Neutrophil (primary cell): ENCODE measurements at regions not wholly inside any gene's neighbourhood (a gene's known extent, or its start where the extent isn't known, plus 50 kb on each side); places are given as distances from the start of the nearest gene placed in this dataset.

ENCODE experiments used
- H3K27ac ChIP-seq: fragments of 200-600 bp; sonication (generic); 2 replicates; pipeline ENCODE4 v1.5.1; 2016; ENCODE audit warnings: mild to moderate bottlenecking, moderate library complexity
- H3K27me3 ChIP-seq: fragments of 200-600 bp; sonication (generic); 2 replicates; pipeline ENCODE4 v1.6.0; 2016; ENCODE audit warnings: mild to moderate bottlenecking
- H3K36me3 ChIP-seq: fragments of 200-600 bp; sonication (generic); 2 replicates; pipeline ENCODE4 v1.5.1; 2017
- H3K4me1 ChIP-seq, 2 experiments: fragments of 200-600 bp in 1 of 2; sonication (generic) in 1 of 2; 1 replicate in 1 of 2; 2 replicates in 1 of 2; pipeline versions ENCODE4 v1.5.1 to v1.6.1; 2013 to 2016; ENCODE audit warnings: low read depth in 1 of 2, low read length in 1 of 2, mild to moderate bottlenecking in 1 of 2, moderate library complexity in 1 of 2; ENCODE audit not compliant: control insufficient read depth in 1 of 2, insufficient read depth in 1 of 2
- H3K4me3 ChIP-seq, 2 experiments: fragments of 200-600 bp in 1 of 2; sonication (generic) in 1 of 2; 1 replicate in 1 of 2; 2 replicates in 1 of 2; pipeline ENCODE4 v1.5.1; 2013 to 2016; ENCODE audit warnings: low read depth in 1 of 2, low read length in 1 of 2, mild to moderate bottlenecking in 1 of 2, moderate library complexity in 1 of 2
- H3K9me3 ChIP-seq: fragments of 200-600 bp; sonication (generic); 2 replicates; pipeline ENCODE4 v1.5.1; 2016
- CTCF ChIP-seq: fragments of 200-600 bp; sonication (generic); IDR thresholded peaks from 2 replicates; pipeline ENCODE4 v1.5.1; 2016; ENCODE audit warnings: antibody characterized with exemption

- H3K36me3 ChIP-seq: no peaks in the 10 kb centered on the region
- H3K27me3 ChIP-seq: no peaks in the 10 kb centered on the region
- H3K4me3 ChIP-seq: no peak overlapping the region
- H3K9me3 ChIP-seq: no peaks in the 10 kb centered on the region
- no peaks in the 10 kb centered on the region for H3K4me1 ChIP-seq
- H3K27ac ChIP-seq: no peak overlapping the region
- no peak for TF ChIP-seq CTCF
Observed at GRCh38 chr9:107693625-107694326, 204.2 kb upstream of the KLF4 start.

- H3K27ac ChIP-seq: no peak overlapping the region
- no peak for TF ChIP-seq CTCF
- H3K9me3 ChIP-seq: no peaks in the 10 kb centered on the region
- H3K36me3 ChIP-seq: no peaks in the 10 kb centered on the region
- H3K4me3 ChIP-seq: no peak overlapping the region
- H3K4me1 ChIP-seq: no peaks in the 10 kb centered on the region
- no peaks in the 10 kb centered on the region for H3K27me3 ChIP-seq
Observed at GRCh38 chr9:107691664-107692063, 202.1 kb upstream of the KLF4 start.

GRCh38 chr9:107690021-107690420 is 200.5 kb upstream of the KLF4 start:
- no peak overlapping the region for H3K4me3 ChIP-seq
- H3K4me1 ChIP-seq: peaks cover 3 to 4% of the 10 kb centered on the region in 2 experiments
- H3K9me3 ChIP-seq: no peaks in the 10 kb centered on the region
- no peaks in the 10 kb centered on the region for H3K27me3 ChIP-seq
- H3K36me3 ChIP-seq: no peaks in the 10 kb centered on the region
- TF ChIP-seq CTCF: no peak
- H3K27ac ChIP-seq: no peak overlapping the region

GRCh38 chr9:107688728-107689127 is 199.2 kb upstream of the KLF4 start:
- peaks cover 16 to 17% of the 10 kb centered on the region in 2 experiments for H3K4me1 ChIP-seq
- no peak for TF ChIP-seq CTCF
- H3K27me3 ChIP-seq: no peaks in the 10 kb centered on the region
- no peaks in the 10 kb centered on the region for H3K9me3 ChIP-seq
- no peak overlapping the region for H3K27ac ChIP-seq
- H3K36me3 ChIP-seq: no peaks in the 10 kb centered on the region
- no peak overlapping the region for H3K4me3 ChIP-seq

DNA sequence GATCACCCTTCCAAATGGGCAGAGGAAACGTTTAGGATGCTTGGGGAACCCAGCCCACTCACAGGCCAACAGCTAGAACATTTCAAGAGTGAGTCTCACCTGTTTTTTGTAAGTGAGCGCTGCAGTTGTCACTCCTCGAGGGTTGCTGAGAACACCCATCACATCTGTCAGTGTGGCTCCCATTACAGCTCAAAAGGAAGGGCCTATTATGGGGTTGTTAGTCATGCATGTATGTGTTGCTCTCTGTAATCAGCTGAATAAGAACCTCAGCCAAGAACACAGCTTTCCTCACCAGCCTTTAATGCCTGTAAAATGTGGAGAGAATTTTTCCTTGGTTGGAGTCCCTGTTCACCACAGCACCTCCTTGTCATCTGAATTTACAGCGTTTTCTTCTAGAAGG is 196.3 kb upstream of the KLF4 start:
- Histone ChIP-seq H3K9me3 (no peaks in the 10 kb centered on the region), H3K4me3 (no peak overlapping the region), H3K27me3 (no peaks in the 10 kb centered on the region), H3K4me1 (peaks cover 26% of the 10 kb centered on the region in 2 experiments), H3K36me3 (no peaks in the 10 kb centered on the region), H3K27ac (no peak overlapping the region)
- TF ChIP-seq CTCF: no peak
